Activated naive CD8-positive, alpha-beta T cell treated with anti-CD3 and anti-CD28 coated beads for 36 hours (primary cell): ENCODE measurements at regions not wholly inside any gene's neighbourhood (a gene's known extent, or its start where the extent isn't known, plus 50 kb on each side); places are given as distances from the start of the nearest gene placed in this dataset.

Source experiments
- DNase-seq: peaks from one replicate; pipeline ENCODE4 v3.0.0; 2021
- H3K27ac Mint-ChIP-seq: one replicate; pipeline ENCODE4 v1.8.0; 2022; ENCODE audit warnings: mild to moderate bottlenecking, moderate library complexity, mixed read lengths
- H3K27me3 Mint-ChIP-seq: one replicate; pipeline ENCODE4 v1.8.0; 2022; ENCODE audit warnings: mild to moderate bottlenecking, mixed read lengths
- H3K36me3 Mint-ChIP-seq: one replicate; pipeline ENCODE4 v1.8.0; 2021; ENCODE audit warnings: mild to moderate bottlenecking, mixed read lengths
- H3K4me1 Mint-ChIP-seq: one replicate; pipeline ENCODE4 v1.8.0; 2021; ENCODE audit warnings: mixed read lengths
- H3K4me3 Mint-ChIP-seq: one replicate; pipeline ENCODE4 v1.8.0; 2022; ENCODE audit warnings: mild to moderate bottlenecking, moderate library complexity, mixed read lengths
- H3K9me3 Mint-ChIP-seq: one replicate; pipeline ENCODE4 v1.8.0; 2022; ENCODE audit warnings: mixed read lengths

GRCh38 chr4:165631208-165631894 is 241.7 kb upstream of the TLL1 start:
- H3K4me1 Mint-ChIP-seq = no peaks in the 10 kb centered on the region

GRCh38 chr4:165631912-165632311 is 241.1 kb upstream of the TLL1 start:
- Mint-ChIP-seq H3K4me1 (no peaks in the 10 kb centered on the region), H3K4me3 (no peak overlapping the region), H3K27ac (no peak overlapping the region), H3K9me3 (peaks cover 1% of the 10 kb centered on the region), H3K27me3 (no peaks in the 10 kb centered on the region), H3K36me3 (no peaks in the 10 kb centered on the region)
- DNase-seq = no peak

More at GRCh38 chr4:165631208-165631894, 241.7 kb upstream of the TLL1 start:
- Mint-ChIP-seq H3K27me3 (no peaks in the 10 kb centered on the region), H3K27ac (no peak overlapping the region), H3K36me3 (no peaks in the 10 kb centered on the region), H3K4me3 (no peak overlapping the region), H3K9me3 (no peaks in the 10 kb centered on the region)
- no peak for DNase-seq

GRCh38 chr4:165634766-165635165 is 238.3 kb upstream of the TLL1 start:
- H3K27me3 Mint-ChIP-seq = no peaks in the 10 kb centered on the region
- no peaks in the 10 kb centered on the region for H3K4me1 Mint-ChIP-seq
- H3K27ac Mint-ChIP-seq = no peak overlapping the region
- H3K9me3 Mint-ChIP-seq = peaks cover 1% of the 10 kb centered on the region
- DNase-seq = no peak
- H3K36me3 Mint-ChIP-seq = no peaks in the 10 kb centered on the region
- H3K4me3 Mint-ChIP-seq = no peak overlapping the region

- no peak overlapping the region for H3K4me3 Mint-ChIP-seq
- no peaks in the 10 kb centered on the region for H3K36me3 Mint-ChIP-seq
- H3K27me3 Mint-ChIP-seq = no peaks in the 10 kb centered on the region
- H3K9me3 Mint-ChIP-seq = peaks cover 1% of the 10 kb centered on the region
- H3K4me1 Mint-ChIP-seq = no peaks in the 10 kb centered on the region
- no peak overlapping the region for H3K27ac Mint-ChIP-seq
- DNase-seq = no peak
Measured at GRCh38 chr4:165635381-165635780, 237.7 kb upstream of the TLL1 start.

- Mint-ChIP-seq H3K4me3 (no peak overlapping the region), H3K4me1 (no peaks in the 10 kb centered on the region), H3K9me3 (peaks cover 1% of the 10 kb centered on the region), H3K27ac (no peak overlapping the region), H3K36me3 (no peaks in the 10 kb centered on the region), H3K27me3 (no peaks in the 10 kb centered on the region)
- DNase-seq = no peak
Measured at GRCh38 chr4:165635951-165636350, 237.1 kb upstream of the TLL1 start.

GRCh38 chr4:165651901-165652300 is 221.1 kb upstream of the TLL1 start:
- Mint-ChIP-seq H3K36me3 (no peaks in the 10 kb centered on the region), H3K9me3 (peaks cover 5% of the 10 kb centered on the region), H3K27ac (no peak overlapping the region), H3K4me3 (no peak overlapping the region), H3K27me3 (peaks cover 3% of the 10 kb centered on the region), H3K4me1 (no peaks in the 10 kb centered on the region)
- DNase-seq = no peak

- no peak for DNase-seq
- no peaks in the 10 kb centered on the region for H3K4me1 Mint-ChIP-seq
- peaks cover 3% of the 10 kb centered on the region for H3K27me3 Mint-ChIP-seq
- H3K9me3 Mint-ChIP-seq = peaks cover 5% of the 10 kb centered on the region
- no peak overlapping the region for H3K27ac Mint-ChIP-seq
- no peaks in the 10 kb centered on the region for H3K36me3 Mint-ChIP-seq
- no peak overlapping the region for H3K4me3 Mint-ChIP-seq
Measured at GRCh38 chr4:165654556-165654955, 218.5 kb upstream of the TLL1 start.

GRCh38 chr4:165656399-165656798 is 216.6 kb upstream of the TLL1 start:
- Mint-ChIP-seq H3K27me3 (peaks cover 3% of the 10 kb centered on the region), H3K9me3 (peaks cover 5% of the 10 kb centered on the region), H3K4me3 (no peak overlapping the region), H3K36me3 (no peaks in the 10 kb centered on the region), H3K27ac (no peak overlapping the region), H3K4me1 (no peaks in the 10 kb centered on the region)
- no peak for DNase-seq

- Mint-ChIP-seq H3K27me3 (peaks cover 3% of the 10 kb centered on the region), H3K36me3 (no peaks in the 10 kb centered on the region), H3K4me1 (no peaks in the 10 kb centered on the region), H3K9me3 (peaks cover 5% of the 10 kb centered on the region), H3K4me3 (no peak overlapping the region), H3K27ac (no peak overlapping the region)
- DNase-seq = no peak
Measured at GRCh38 chr4:165656829-165657490, 216.1 kb upstream of the TLL1 start.

- Mint-ChIP-seq H3K9me3 (no peaks in the 10 kb centered on the region), H3K4me3 (no peak overlapping the region), H3K27ac (no peak overlapping the region)
Measured at GRCh38 chr4:165662341-165662740, 210.7 kb upstream of the TLL1 start.

GRCh38 chr4:165663411-165663810 is 209.6 kb upstream of the TLL1 start:
- Mint-ChIP-seq H3K27ac (no peak overlapping the region), H3K27me3 (peaks cover 4% of the 10 kb centered on the region), H3K9me3 (no peaks in the 10 kb centered on the region), H3K36me3 (no peaks in the 10 kb centered on the region), H3K4me3 (no peak overlapping the region), H3K4me1 (no peaks in the 10 kb centered on the region)
- no peak for DNase-seq

More at GRCh38 chr4:165662341-165662740, 210.7 kb upstream of the TLL1 start:
- Mint-ChIP-seq H3K27me3 (peaks cover 4% of the 10 kb centered on the region), H3K36me3 (no peaks in the 10 kb centered on the region), H3K4me1 (no peaks in the 10 kb centered on the region)
- no peak for DNase-seq

GRCh38 chr4:165666836-165667235 is 206.2 kb upstream of the TLL1 start:
- Mint-ChIP-seq H3K4me3 (no peak overlapping the region), H3K9me3 (no peaks in the 10 kb centered on the region), H3K36me3 (no peaks in the 10 kb centered on the region), H3K27ac (no peak overlapping the region), H3K27me3 (peaks cover 4% of the 10 kb centered on the region), H3K4me1 (no peaks in the 10 kb centered on the region)
- DNase-seq = no peak

- DNase-seq = no peak
- peaks cover 2% of the 10 kb centered on the region for H3K27me3 Mint-ChIP-seq
- H3K4me1 Mint-ChIP-seq = no peaks in the 10 kb centered on the region
- H3K27ac Mint-ChIP-seq = no peak overlapping the region
- H3K9me3 Mint-ChIP-seq = no peaks in the 10 kb centered on the region
- H3K36me3 Mint-ChIP-seq = no peaks in the 10 kb centered on the region
- no peak overlapping the region for H3K4me3 Mint-ChIP-seq
Measured at GRCh38 chr4:165667969-165668368, 205.1 kb upstream of the TLL1 start.

GRCh38 chr4:165668694-165669093 is 204.3 kb upstream of the TLL1 start:
- H3K4me3 Mint-ChIP-seq = no peak overlapping the region

GRCh38 chr4:165677081-165677480 is 196.0 kb upstream of the TLL1 start:
- Mint-ChIP-seq H3K27me3 (no peaks in the 10 kb centered on the region), H3K4me3 (no peak overlapping the region), H3K36me3 (no peaks in the 10 kb centered on the region), H3K9me3 (no peaks in the 10 kb centered on the region), H3K27ac (no peak overlapping the region), H3K4me1 (no peaks in the 10 kb centered on the region)
- no peak for DNase-seq

More at GRCh38 chr4:165668694-165669093, 204.3 kb upstream of the TLL1 start:
- Mint-ChIP-seq H3K4me1 (no peaks in the 10 kb centered on the region), H3K27me3 (no peaks in the 10 kb centered on the region), H3K36me3 (no peaks in the 10 kb centered on the region), H3K27ac (no peak overlapping the region), H3K9me3 (no peaks in the 10 kb centered on the region)
- DNase-seq = no peak
